Left renal pelvis (tissue), 4 donors: ENCODE measurements at regions not wholly inside any gene's neighbourhood (a gene's known extent, or its start where the extent isn't known, plus 50 kb on each side); places are given as distances from the start of the nearest gene placed in this dataset.
"Not testable (repeated sequence)": the region's sequence is repeated elsewhere in the genome, so short reads cannot be mapped to it uniquely, and the experiment has no call there.

Experiments used
- DNase-seq, 4 donors: peaks; one replicate each; pipeline ENCODE4 v3.0.0-alpha.2; 2013; ENCODE audit warnings: low read depth in 4 of 4, low spot score in 3 of 4

GRCh38 chr6:159595173-159595572 lies 97.9 kb downstream of the SOD2 start:
- no peak for DNase-seq

- DNase-seq = no peak
These were observed 98.3 kb downstream of the SOD2 start for GRCh38 chr6:159594750-159595117.

GRCh38 chr6:159594106-159594749 lies 98.8 kb downstream of the SOD2 start:
- no peak for DNase-seq

- no peak for DNase-seq
These were observed 102.2 kb downstream of the SOD2 start for GRCh38 chr6:159590835-159591234.

GRCh38 chr6:159586684-159587083 lies 106.4 kb downstream of the SOD2 start:
- DNase-seq = no peak

- no peak for DNase-seq
These were observed 110.3 kb downstream of the SOD2 start for GRCh38 chr6:159582736-159583135.

- DNase-seq = no peak
These were observed 114.4 kb downstream of the SOD2 start for GRCh38 chr6:159578629-159579028.

GRCh38 chr6:159577564-159577963 lies 115.5 kb downstream of the SOD2 start:
- no peak for DNase-seq

GRCh38 chr6:159572439-159573110 lies 120.5 kb downstream of the SOD2 start:
- no peak for DNase-seq

GRCh38 chr6:159565181-159565710 lies 127.8 kb downstream of the SOD2 start:
- no peak for DNase-seq

- DNase-seq = no peak
These were observed 128.6 kb downstream of the SOD2 start for GRCh38 chr6:159564456-159564855.

GRCh38 chr6:159557031-159557430 lies 136.0 kb downstream of the SOD2 start:
- DNase-seq = no peak

- DNase-seq = no peak
These were observed 137.8 kb downstream of the SOD2 start for GRCh38 chr6:159555082-159555875.

GRCh38 chr6:159541296-159541695 lies 151.7 kb downstream of the SOD2 start:
- DNase-seq = no peak

GRCh38 chr6:159540883-159541282 lies 152.2 kb downstream of the SOD2 start:
- no peak for DNase-seq

- DNase-seq = no peak
These were observed 152.9 kb downstream of the SOD2 start for GRCh38 chr6:159540152-159540551.

GRCh38 chr6:159538031-159538430 lies 155.0 kb downstream of the SOD2 start:
- DNase-seq = not testable (repeated sequence)

- no peak for DNase-seq
These were observed 157.2 kb downstream of the SOD2 start for GRCh38 chr6:159535656-159536350.

GRCh38 chr6:159533568-159533967 lies 159.5 kb downstream of the SOD2 start:
- DNase-seq = no peak

- no peak for DNase-seq
These were observed 160.0 kb downstream of the SOD2 start for GRCh38 chr6:159533016-159533415.

- no peak for DNase-seq
These were observed 160.9 kb downstream of the SOD2 start for GRCh38 chr6:159532155-159532554.
